ENCODE measurements at regions not wholly inside any gene's neighbourhood (a gene's known extent, or its start where the extent isn't known, plus 50 kb on each side); places are given as distances from the start of the nearest gene placed in this dataset.

DNA sequence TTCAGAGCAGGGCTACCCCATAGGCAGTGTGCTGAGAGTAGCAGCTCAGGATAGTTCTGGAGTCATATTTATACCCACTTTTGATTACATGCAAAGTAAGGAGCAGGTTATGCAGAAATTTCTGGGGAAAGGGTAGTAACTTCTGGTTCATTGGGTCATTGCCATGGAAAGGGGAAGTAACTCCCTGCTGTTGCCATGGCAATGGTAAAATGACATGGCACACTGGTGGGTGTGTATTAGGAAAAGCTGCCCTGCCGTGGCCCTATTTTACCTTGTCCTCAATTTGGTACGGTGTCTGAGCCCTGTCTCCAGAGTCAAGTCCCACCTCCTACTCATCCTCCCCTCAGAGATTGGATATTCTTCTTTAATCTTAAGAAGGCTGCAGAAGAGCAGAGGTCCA lies 526.7 kb upstream of the TYRP1 start:
- in situ Hi-C loops (cut with MboI; ENCODE audit: low pct_ligation_motif_present in 1 of 4, low pct_unique_long_range_greater_than_20kb in 1 of 4, low sequenced_read_pairs in 3 of 4): no loop called here
- Histone ChIP-seq H3K4me1 (no peaks in the 10 kb centered on the region), H3K36me3 (no peaks in the 10 kb centered on the region), H3K27me3 (no peaks in the 10 kb centered on the region), H3K9me3 (no peaks in the 10 kb centered on the region), H3K4me3 (no peak overlapping the region), H3K27ac (no peak overlapping the region)
- WGBS, 2 donors (ENCODE audit: low coverage in 1 of 2): 77% methylated on average over 2 of the region's 2 CpGs; no CpG with 5 or more reads in 1 of the 2 donors
- intact Hi-C loops (cut with DNase I; ENCODE audit: low total_unique reads): no loop called here
- no peak for TF ChIP-seq POLR2AphosphoS5 (IDR thresholded peaks at IDR 0.05)
- TF ChIP-seq, protein P1, sequence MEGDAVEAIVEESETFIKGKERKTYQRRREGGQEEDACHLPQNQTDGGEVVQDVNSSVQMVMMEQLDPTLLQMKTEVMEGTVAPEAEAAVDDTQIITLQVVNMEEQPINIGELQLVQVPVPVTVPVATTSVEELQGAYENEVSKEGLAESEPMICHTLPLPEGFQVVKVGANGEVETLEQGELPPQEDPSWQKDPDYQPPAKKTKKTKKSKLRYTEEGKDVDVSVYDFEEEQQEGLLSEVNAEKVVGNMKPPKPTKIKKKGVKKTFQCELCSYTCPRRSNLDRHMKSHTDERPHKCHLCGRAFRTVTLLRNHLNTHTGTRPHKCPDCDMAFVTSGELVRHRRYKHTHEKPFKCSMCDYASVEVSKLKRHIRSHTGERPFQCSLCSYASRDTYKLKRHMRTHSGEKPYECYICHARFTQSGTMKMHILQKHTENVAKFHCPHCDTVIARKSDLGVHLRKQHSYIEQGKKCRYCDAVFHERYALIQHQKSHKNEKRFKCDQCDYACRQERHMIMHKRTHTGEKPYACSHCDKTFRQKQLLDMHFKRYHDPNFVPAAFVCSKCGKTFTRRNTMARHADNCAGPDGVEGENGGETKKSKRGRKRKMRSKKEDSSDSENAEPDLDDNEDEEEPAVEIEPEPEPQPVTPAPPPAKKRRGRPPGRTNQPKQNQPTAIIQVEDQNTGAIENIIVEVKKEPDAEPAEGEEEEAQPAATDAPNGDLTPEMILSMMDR (IDR thresholded peaks at IDR 0.05): no peak
- TF ChIP-seq POLR2A (IDR thresholded peaks at IDR 0.05): no peak
- TF ChIP-seq EP300 (IDR thresholded peaks at IDR 0.05; ENCODE audit: low read depth): no peak
- DNase-seq: no peak

DNA sequence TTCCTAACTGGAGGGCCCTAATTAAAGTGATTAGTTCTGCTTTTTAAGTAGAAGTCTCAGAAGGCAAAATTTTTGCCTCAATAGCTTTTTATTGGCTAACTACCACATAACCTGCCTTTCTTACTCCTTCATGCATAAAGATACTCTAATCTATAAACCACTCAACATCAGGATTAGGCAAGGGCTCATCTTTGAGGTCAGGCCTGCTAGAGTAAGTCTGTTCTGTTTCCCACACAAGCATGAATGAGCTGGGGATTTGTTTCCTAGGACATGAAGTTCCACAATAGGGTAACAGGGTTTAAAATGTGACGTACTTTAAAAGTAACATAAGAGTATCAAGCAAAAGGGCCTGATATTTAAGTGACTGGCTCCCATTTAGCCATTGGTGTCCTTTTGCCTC lies 522.7 kb upstream of the TYRP1 start:
- Histone ChIP-seq H3K27me3 (no peaks in the 10 kb centered on the region), H3K27ac (no peak overlapping the region), H3K9me3 (no peaks in the 10 kb centered on the region), H3K4me1 (no peaks in the 10 kb centered on the region), H3K36me3 (no peaks in the 10 kb centered on the region), H3K4me3 (no peak overlapping the region)
- in situ Hi-C loops (cut with MboI; ENCODE audit: low pct_ligation_motif_present in 1 of 4, low pct_unique_long_range_greater_than_20kb in 1 of 4, low sequenced_read_pairs in 3 of 4): no loop called here
- intact Hi-C loops (cut with DNase I; ENCODE audit: low total_unique reads): no loop called here
- 81 to 100% methylated on average over 1 of the region's 1 CpG for WGBS, 2 donors (ENCODE audit: low coverage in 1 of 2)
- DNase-seq: no peak
- no peak for TF ChIP-seq POLR2AphosphoS5 (IDR thresholded peaks at IDR 0.05)
- TF ChIP-seq POLR2A (IDR thresholded peaks at IDR 0.05): no peak
- no peak for TF ChIP-seq EP300 (IDR thresholded peaks at IDR 0.05; ENCODE audit: low read depth)
- TF ChIP-seq, protein P1 (IDR thresholded peaks at IDR 0.05): no peak

DNA sequence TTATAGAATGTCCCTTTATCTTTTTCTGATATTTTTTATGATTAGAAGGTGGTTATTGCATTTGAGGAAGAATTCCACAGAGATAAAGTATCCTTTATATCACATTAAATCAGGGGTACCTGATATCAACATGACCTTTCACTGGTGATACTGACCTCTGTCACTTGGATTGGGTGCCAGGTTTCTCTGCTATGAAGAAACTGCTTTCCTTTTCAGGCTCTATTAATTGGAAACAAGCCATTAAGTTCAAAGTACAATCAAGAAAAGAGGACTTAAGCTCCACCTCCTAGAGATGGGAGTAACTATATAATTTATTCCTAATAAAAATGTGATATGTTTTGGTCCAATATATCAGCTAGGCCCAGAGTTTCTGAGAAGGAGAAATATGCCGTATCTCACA lies 514.6 kb upstream of the TYRP1 start:
- in situ Hi-C loops (cut with MboI; ENCODE audit: low pct_ligation_motif_present in 1 of 4, low pct_unique_long_range_greater_than_20kb in 1 of 4, low sequenced_read_pairs in 3 of 4): no loop called here

DNA sequence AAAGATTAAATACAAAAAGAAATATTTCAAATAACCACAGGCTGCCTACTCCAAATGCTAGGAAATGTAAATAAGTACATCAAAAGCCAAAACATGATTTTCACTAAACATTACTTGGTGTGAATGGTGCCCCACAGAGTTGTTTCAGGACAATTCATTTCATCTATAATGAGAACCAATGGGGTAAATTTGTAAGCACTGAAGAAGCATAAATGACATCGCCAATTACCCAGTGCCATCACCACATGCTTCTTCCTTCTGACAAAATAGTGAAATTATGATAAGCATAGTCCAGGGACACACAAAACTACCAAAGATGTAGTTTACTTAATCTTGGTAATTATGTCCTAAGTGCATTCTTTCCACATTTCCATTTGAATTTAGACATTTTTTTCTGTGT lies 510.4 kb upstream of the TYRP1 start:
- intact Hi-C loops (cut with DNase I; ENCODE audit: low total_unique reads): no loop called here

More for the DNA sequence above, 514.6 kb upstream of the TYRP1 start:
- no peaks in the 10 kb centered on the region for H3K4me1 ChIP-seq
- H3K4me3 ChIP-seq: no peak overlapping the region
- 78 to 90% methylated on average over 1 of the region's 1 CpG for WGBS, 2 donors (ENCODE audit: low coverage in 1 of 2)
- no peaks in the 10 kb centered on the region for H3K27me3 ChIP-seq
- no peak for TF ChIP-seq POLR2A (IDR thresholded peaks at IDR 0.05)
- no peak for TF ChIP-seq POLR2AphosphoS5 (IDR thresholded peaks at IDR 0.05)
- TF ChIP-seq EP300 (IDR thresholded peaks at IDR 0.05; ENCODE audit: low read depth): no peak
- TF ChIP-seq, protein P1 (IDR thresholded peaks at IDR 0.05): no peak
- intact Hi-C loops (cut with DNase I; ENCODE audit: low total_unique reads): no loop called here
- no peaks in the 10 kb centered on the region for H3K36me3 ChIP-seq
- DNase-seq: no peak
- H3K27ac ChIP-seq: no peak overlapping the region
- no peaks in the 10 kb centered on the region for H3K9me3 ChIP-seq

More for the DNA sequence above, 510.4 kb upstream of the TYRP1 start:
- H3K4me3 ChIP-seq: no peak overlapping the region
- H3K27me3 ChIP-seq: no peaks in the 10 kb centered on the region
- TF ChIP-seq EP300 (IDR thresholded peaks at IDR 0.05; ENCODE audit: low read depth): no peak
- no peak for TF ChIP-seq POLR2AphosphoS5 (IDR thresholded peaks at IDR 0.05)
- TF ChIP-seq, protein P1 (IDR thresholded peaks at IDR 0.05): no peak
- no peak for TF ChIP-seq POLR2A (IDR thresholded peaks at IDR 0.05)
- no peak for DNase-seq
- no peak overlapping the region for H3K27ac ChIP-seq
- 92 to 93% methylated on average over 1 of the region's 1 CpG for WGBS, 2 donors (ENCODE audit: low coverage in 1 of 2)
- H3K9me3 ChIP-seq: no peaks in the 10 kb centered on the region
- in situ Hi-C loops (cut with MboI; ENCODE audit: low pct_ligation_motif_present in 1 of 4, low pct_unique_long_range_greater_than_20kb in 1 of 4, low sequenced_read_pairs in 3 of 4): no loop called here
- H3K36me3 ChIP-seq: no peaks in the 10 kb centered on the region
- no peaks in the 10 kb centered on the region for H3K4me1 ChIP-seq

Data from transverse colon (tissue), 4 donors.